Activated CD4-positive, alpha-beta T cell treated with anti-CD3 and anti-CD28 coated beads, Interleukin-2, amount 10 ng/mL, durations not matched to agents 7 days and 5 days (primary cell): ENCODE measurements at regions not wholly inside any gene's neighbourhood (a gene's known extent, or its start where the extent isn't known, plus 50 kb on each side); places are given as distances from the start of the nearest gene placed in this dataset.

Experiments
- CTCF ChIA-PET: fragments of 350-600 bp; sonication (Branson Sonifier 250); formaldehyde crosslinking; loops from one replicate; lab custom pipeline; 2021; ENCODE audit warnings: antibody characterized with exemption; lab: Charles Lee
- POLR2A ChIA-PET: fragments of 350-600 bp; sonication (Branson Sonifier 250); formaldehyde crosslinking; loops from one replicate; lab custom pipeline; 2021; ENCODE audit warnings: antibody characterized with exemption; lab: Charles Lee
- DNase-seq: peaks from one replicate; pipeline ENCODE4 v3.0.0-alpha.2; 2020
- H3K27ac Mint-ChIP-seq: one replicate; pipeline ENCODE4 v1.8.0; 2021; ENCODE audit warnings: mild to moderate bottlenecking, moderate library complexity, mixed read lengths
- H3K27me3 Mint-ChIP-seq: one replicate; pipeline ENCODE4 v1.8.0; 2021; ENCODE audit warnings: mixed read lengths
- H3K36me3 Mint-ChIP-seq: one replicate; pipeline ENCODE4 v1.8.0; 2021; ENCODE audit warnings: low read depth, mixed read lengths
- H3K4me1 Mint-ChIP-seq: one replicate; pipeline ENCODE4 v1.8.0; 2021; ENCODE audit warnings: mixed read lengths
- H3K4me3 Mint-ChIP-seq: one replicate; pipeline ENCODE4 v1.8.0; 2021; ENCODE audit warnings: mild to moderate bottlenecking, moderate library complexity, mixed read lengths
- H3K9me3 Mint-ChIP-seq: one replicate; pipeline ENCODE4 v1.8.0; 2021; ENCODE audit warnings: mixed read lengths

GRCh38 chr12:98343002-98343567 is 172.3 kb upstream of the TMPO start:
- no peaks in the 10 kb centered on the region for H3K4me1 Mint-ChIP-seq
- H3K4me3 Mint-ChIP-seq: no peak overlapping the region
- peaks cover 8% of the 10 kb centered on the region for H3K27me3 Mint-ChIP-seq
- H3K36me3 Mint-ChIP-seq: no peaks in the 10 kb centered on the region
- POLR2A ChIA-PET: no interaction called here
- no peaks in the 10 kb centered on the region for H3K9me3 Mint-ChIP-seq
- no peak for DNase-seq
- no peak overlapping the region for H3K27ac Mint-ChIP-seq
- CTCF ChIA-PET: no interaction called here

GRCh38 chr12:98344046-98344930 is 171.1 kb upstream of the TMPO start:
- no peaks in the 10 kb centered on the region for H3K36me3 Mint-ChIP-seq
- peaks cover 8% of the 10 kb centered on the region for H3K27me3 Mint-ChIP-seq
- H3K4me3 Mint-ChIP-seq: no peak overlapping the region
- ChIA-PET POLR2A (no interaction called here), CTCF (no interaction called here)
- DNase-seq: no peak
- H3K4me1 Mint-ChIP-seq: no peaks in the 10 kb centered on the region
- H3K9me3 Mint-ChIP-seq: no peaks in the 10 kb centered on the region
- H3K27ac Mint-ChIP-seq: no peak overlapping the region

GRCh38 chr12:98345308-98345876 is 170.0 kb upstream of the TMPO start:
- ChIA-PET CTCF (no interaction called here), POLR2A (no interaction called here)
- no peak overlapping the region for H3K4me3 Mint-ChIP-seq
- no peak overlapping the region for H3K27ac Mint-ChIP-seq
- no peaks in the 10 kb centered on the region for H3K4me1 Mint-ChIP-seq
- DNase-seq: no peak
- peaks cover 8% of the 10 kb centered on the region for H3K27me3 Mint-ChIP-seq
- no peaks in the 10 kb centered on the region for H3K36me3 Mint-ChIP-seq
- H3K9me3 Mint-ChIP-seq: no peaks in the 10 kb centered on the region

GRCh38 chr12:98351089-98351488 is 164.3 kb upstream of the TMPO start:
- CTCF ChIA-PET: interaction anchor here (0.8 to 0.9 kb wide), 2 partner anchors 10 to 385 kb away, joined by 3 read pairs; no protein-coding TSS in a partner anchor
- DNase-seq: no peak
- H3K27ac Mint-ChIP-seq: no peak overlapping the region

GRCh38 chr12:98351784-98352183 is 163.6 kb upstream of the TMPO start:
- CTCF ChIA-PET: interaction anchor here (0.8 to 0.9 kb wide), 2 partner anchors 9 to 385 kb away, joined by 3 read pairs; no protein-coding TSS in a partner anchor

More at GRCh38 chr12:98351089-98351488, 164.3 kb upstream of the TMPO start:
- H3K27me3 Mint-ChIP-seq: peaks cover 7% of the 10 kb centered on the region
- H3K4me1 Mint-ChIP-seq: no peaks in the 10 kb centered on the region
- no peak overlapping the region for H3K4me3 Mint-ChIP-seq
- POLR2A ChIA-PET: no interaction called here
- no peaks in the 10 kb centered on the region for H3K36me3 Mint-ChIP-seq
- no peaks in the 10 kb centered on the region for H3K9me3 Mint-ChIP-seq

GRCh38 chr12:98352218-98352811 is 163.1 kb upstream of the TMPO start:
- ChIA-PET CTCF (interaction anchor here (0.9 kb wide), 1 partner anchor 386 kb away, joined by 3 read pairs; no protein-coding TSS in a partner anchor), POLR2A (no interaction called here)
- Mint-ChIP-seq H3K27me3 (peaks cover 7% of the 10 kb centered on the region), H3K4me3 (no peak overlapping the region), H3K9me3 (no peaks in the 10 kb centered on the region), H3K27ac (no peak overlapping the region), H3K4me1 (no peaks in the 10 kb centered on the region), H3K36me3 (no peaks in the 10 kb centered on the region)
- no peak for DNase-seq

More at GRCh38 chr12:98351784-98352183, 163.6 kb upstream of the TMPO start:
- H3K4me3 Mint-ChIP-seq: no peak overlapping the region
- no peaks in the 10 kb centered on the region for H3K4me1 Mint-ChIP-seq
- DNase-seq: no peak
- H3K27me3 Mint-ChIP-seq: peaks cover 7% of the 10 kb centered on the region
- H3K9me3 Mint-ChIP-seq: no peaks in the 10 kb centered on the region
- POLR2A ChIA-PET: no interaction called here
- H3K36me3 Mint-ChIP-seq: no peaks in the 10 kb centered on the region
- no peak overlapping the region for H3K27ac Mint-ChIP-seq

GRCh38 chr12:98352835-98353234 is 162.6 kb upstream of the TMPO start:
- CTCF ChIA-PET: no interaction called here
- peaks cover 7% of the 10 kb centered on the region for H3K27me3 Mint-ChIP-seq
- no peaks in the 10 kb centered on the region for H3K36me3 Mint-ChIP-seq
- no peak overlapping the region for H3K4me3 Mint-ChIP-seq
- H3K4me1 Mint-ChIP-seq: no peaks in the 10 kb centered on the region
- H3K27ac Mint-ChIP-seq: no peak overlapping the region
- H3K9me3 Mint-ChIP-seq: no peaks in the 10 kb centered on the region
- DNase-seq: no peak
- POLR2A ChIA-PET: no interaction called here

GRCh38 chr12:98354520-98355035 is 160.8 kb upstream of the TMPO start:
- peaks cover 15% of the 10 kb centered on the region for H3K27me3 Mint-ChIP-seq

GRCh38 chr12:98355322-98355721 is 160.1 kb upstream of the TMPO start:
- H3K4me3 Mint-ChIP-seq: no peak overlapping the region
- POLR2A ChIA-PET: no interaction called here
- peaks cover 15% of the 10 kb centered on the region for H3K27me3 Mint-ChIP-seq
- no peak for DNase-seq
- H3K4me1 Mint-ChIP-seq: no peaks in the 10 kb centered on the region
- H3K27ac Mint-ChIP-seq: no peak overlapping the region
- CTCF ChIA-PET: no interaction called here
- H3K36me3 Mint-ChIP-seq: no peaks in the 10 kb centered on the region
- H3K9me3 Mint-ChIP-seq: no peaks in the 10 kb centered on the region

More at GRCh38 chr12:98354520-98355035, 160.8 kb upstream of the TMPO start:
- CTCF ChIA-PET: no interaction called here
- Mint-ChIP-seq H3K36me3 (no peaks in the 10 kb centered on the region), H3K27ac (no peak overlapping the region), H3K4me1 (no peaks in the 10 kb centered on the region), H3K4me3 (no peak overlapping the region), H3K9me3 (no peaks in the 10 kb centered on the region)
- DNase-seq: no peak
- POLR2A ChIA-PET: no interaction called here

GRCh38 chr12:98355933-98356332 is 159.5 kb upstream of the TMPO start:
- POLR2A ChIA-PET: no interaction called here
- no peaks in the 10 kb centered on the region for H3K9me3 Mint-ChIP-seq

GRCh38 chr12:98358144-98358543 is 157.2 kb upstream of the TMPO start:
- no peak for DNase-seq
- ChIA-PET POLR2A (no interaction called here), CTCF (interaction anchor here (0.6 kb wide), 1 partner anchor 276 kb away, joined by 3 read pairs; no protein-coding TSS in a partner anchor)
- Mint-ChIP-seq H3K27me3 (peaks cover 16% of the 10 kb centered on the region), H3K36me3 (no peaks in the 10 kb centered on the region), H3K4me1 (no peaks in the 10 kb centered on the region), H3K9me3 (no peaks in the 10 kb centered on the region), H3K4me3 (no peak overlapping the region), H3K27ac (no peak overlapping the region)

More at GRCh38 chr12:98355933-98356332, 159.5 kb upstream of the TMPO start:
- no peaks in the 10 kb centered on the region for H3K36me3 Mint-ChIP-seq
- CTCF ChIA-PET: interaction anchor here (0.5 kb wide), 1 partner anchor 40 kb away, joined by 4 read pairs; no protein-coding TSS in a partner anchor
- no peaks in the 10 kb centered on the region for H3K4me1 Mint-ChIP-seq
- H3K27ac Mint-ChIP-seq: no peak overlapping the region
- H3K27me3 Mint-ChIP-seq: peaks cover 15% of the 10 kb centered on the region
- DNase-seq: no peak
- no peak overlapping the region for H3K4me3 Mint-ChIP-seq

- Mint-ChIP-seq H3K9me3 (no peaks in the 10 kb centered on the region), H3K36me3 (no peaks in the 10 kb centered on the region), H3K4me1 (no peaks in the 10 kb centered on the region), H3K4me3 (no peak overlapping the region), H3K27ac (no peak overlapping the region), H3K27me3 (peaks cover 30% of the 10 kb centered on the region)
- ChIA-PET POLR2A (no interaction called here), CTCF (no interaction called here)
- DNase-seq: no peak
Measured at GRCh38 chr12:98359856-98360255, 155.5 kb upstream of the TMPO start.
